MM.1S (cell line): ENCODE measurements at regions not wholly inside any gene's neighbourhood (a gene's known extent, or its start where the extent isn't known, plus 50 kb on each side); places are given as distances from the start of the nearest gene placed in this dataset.
"Not testable (repeated sequence)": the region's sequence is repeated elsewhere in the genome, so short reads cannot be mapped to it uniquely, and the experiment has no call there.

Experiments used
- CTCF ChIP-seq: fragments of 300-600 bp; sonication (generic); IDR thresholded peaks from 2 replicates; pipeline ENCODE4 v1.5.1; 2016; ENCODE audit warnings: antibody characterized with exemption, low read length, mixed read lengths
- EZH2 ChIP-seq: fragments of 300-600 bp; sonication (generic); optimal IDR thresholded peaks from 2 replicates; pipeline ENCODE3; 2017; ENCODE audit warnings: low read depth, mild to moderate bottlenecking, antibody characterized with exemption, low read length, mixed read lengths

- TF ChIP-seq CTCF, EZH2: not testable (repeated sequence)
These were observed 215.8 kb downstream of the FOXD4L6 start for GRCh38 chr9:40912679-40913078.
